Mucosa of rectum (tissue), 2 donors: ENCODE measurements at regions not wholly inside any gene's neighbourhood (a gene's known extent, or its start where the extent isn't known, plus 50 kb on each side); places are given as distances from the start of the nearest gene placed in this dataset.
A peak's percentile ranks its signal among the peaks of the same experiment; 100 is the strongest.
"Not testable (repeated sequence)": the region's sequence is repeated elsewhere in the genome, so short reads cannot be mapped to it uniquely, and the experiment has no call there.

Source experiments
- H3K27ac ChIP-seq, 2 donors: one replicate each; pipeline ENCODE4 v1.7.0; 2013; ENCODE audit warnings: inconsistent platforms in 2 of 2, low read depth in 2 of 2, low read length in 2 of 2
- H3K27me3 ChIP-seq, 2 donors: one replicate each; pipeline ENCODE4 v1.7.0; 2013; ENCODE audit warnings: low read length in 2 of 2; ENCODE audit not compliant: control insufficient read depth in 2 of 2, insufficient read depth in 2 of 2
- H3K36me3 ChIP-seq, 2 donors: one replicate each; pipeline ENCODE4 v1.7.0; 2013; ENCODE audit warnings: low read length in 2 of 2; ENCODE audit not compliant: control insufficient read depth in 2 of 2, insufficient read depth in 2 of 2
- H3K4me1 ChIP-seq, 2 donors: one replicate each; pipeline ENCODE4 v1.7.0; 2013; ENCODE audit warnings: low read length in 2 of 2, mild to moderate bottlenecking in 1 of 2; ENCODE audit not compliant: control insufficient read depth in 2 of 2, insufficient read depth in 2 of 2
- H3K4me3 ChIP-seq, 2 donors: one replicate each; pipeline ENCODE4 v1.7.0; 2013; ENCODE audit warnings: low read length in 2 of 2
- H3K9ac ChIP-seq, 2 donors: one replicate each; pipeline ENCODE4 v1.7.0; 2013; ENCODE audit warnings: low read length in 2 of 2, low read depth in 1 of 2, mild to moderate bottlenecking in 1 of 2
- H3K9me3 ChIP-seq, 2 donors: one replicate each; pipeline ENCODE4 v1.7.0; 2013; ENCODE audit warnings: low read length in 2 of 2; ENCODE audit not compliant: control insufficient read depth in 2 of 2
- donor health status: healthy.
- donor health status: Normal muscosa, but diverticular disease.

- not testable (repeated sequence) for H3K4me1 ChIP-seq, H3K4me3 ChIP-seq, H3K27me3 ChIP-seq, H3K36me3 ChIP-seq, H3K9me3 ChIP-seq, H3K9ac ChIP-seq, H3K27ac ChIP-seq
Observed at GRCh38 chr4:68720723-68721122, 50.3 kb upstream of the UGT2B15 start.

GRCh38 chr4:68724426-68724825 lies 54.0 kb upstream of the UGT2B15 start:
- Histone ChIP-seq H3K27ac (no peak overlapping the region), H3K27me3 (no peaks in the 10 kb centered on the region), H3K36me3 (no peaks in the 10 kb centered on the region), H3K9me3 (no peaks in the 10 kb centered on the region), H3K9ac (no peak overlapping the region), H3K4me1 (peaks cover 2 to 7% of the 10 kb centered on the region in 2 donors), H3K4me3 (no peak overlapping the region)

GRCh38 chr4:68724922-68725321 lies 54.5 kb upstream of the UGT2B15 start:
- no peaks in the 10 kb centered on the region for H3K36me3 ChIP-seq
- peak overlapping the region in 1 of 2 donors; percentile 5 for H3K4me3 ChIP-seq
- no peaks in the 10 kb centered on the region for H3K27me3 ChIP-seq
- H3K4me1 ChIP-seq, result peaks cover 2 to 7% of the 10 kb centered on the region in 2 donors
- H3K27ac ChIP-seq, result no peak overlapping the region
- no peak overlapping the region for H3K9ac ChIP-seq
- no peaks in the 10 kb centered on the region for H3K9me3 ChIP-seq

- Histone ChIP-seq H3K9me3 (peaks cover 0 to 4% of the 10 kb centered on the region in 2 donors), H3K27ac (peak overlapping the region; percentile 71), H3K9ac (peak overlapping the region in 1 of 2 donors; percentile 31), H3K27me3 (no peaks in the 10 kb centered on the region), H3K36me3 (no peaks in the 10 kb centered on the region), H3K4me1 (peaks cover 13 to 25% of the 10 kb centered on the region in 2 donors), H3K4me3 (peak overlapping the region in 1 of 2 donors; percentile 48)
Observed at GRCh38 chr4:68732653-68733466, 62.4 kb upstream of the UGT2B15 start.

GRCh38 chr4:68734095-68734494 lies 63.6 kb upstream of the UGT2B15 start:
- no peaks in the 10 kb centered on the region for H3K36me3 ChIP-seq
- H3K4me1 ChIP-seq, result peaks cover 13 to 25% of the 10 kb centered on the region in 2 donors
- peaks cover 0 to 4% of the 10 kb centered on the region in 2 donors for H3K9me3 ChIP-seq
- H3K27me3 ChIP-seq, result no peaks in the 10 kb centered on the region
- peak overlapping the region in 1 of 2 donors; percentile 36 for H3K9ac ChIP-seq
- peak overlapping the region; percentile 71 for H3K27ac ChIP-seq
- H3K4me3 ChIP-seq, result peak overlapping the region in 1 of 2 donors; percentile 38

- Histone ChIP-seq H3K27me3 (no peaks in the 10 kb centered on the region), H3K27ac (peak overlapping the region; percentile 43 to 71), H3K9ac (no peak overlapping the region), H3K4me1 (peaks cover 13 to 25% of the 10 kb centered on the region in 2 donors), H3K36me3 (no peaks in the 10 kb centered on the region), H3K4me3 (peak overlapping the region in 1 of 2 donors; percentile 28), H3K9me3 (peaks cover 0 to 4% of the 10 kb centered on the region in 2 donors)
Observed at GRCh38 chr4:68735106-68735505, 64.7 kb upstream of the UGT2B15 start.

GRCh38 chr4:68736813-68737212 lies 66.4 kb upstream of the UGT2B15 start:
- peaks cover 13 to 25% of the 10 kb centered on the region in 2 donors for H3K4me1 ChIP-seq
- H3K36me3 ChIP-seq, result no peaks in the 10 kb centered on the region
- no peak overlapping the region for H3K4me3 ChIP-seq
- H3K9me3 ChIP-seq, result no peaks in the 10 kb centered on the region
- H3K27me3 ChIP-seq, result no peaks in the 10 kb centered on the region
- H3K9ac ChIP-seq, result no peak overlapping the region
- no peak overlapping the region for H3K27ac ChIP-seq

- no peaks in the 10 kb centered on the region for H3K36me3 ChIP-seq
- H3K4me3 ChIP-seq, result no peak overlapping the region
- H3K4me1 ChIP-seq, result peaks cover 13 to 24% of the 10 kb centered on the region in 2 donors
- no peak overlapping the region for H3K27ac ChIP-seq
- peaks cover 0 to 5% of the 10 kb centered on the region in 2 donors for H3K9me3 ChIP-seq
- H3K27me3 ChIP-seq, result no peaks in the 10 kb centered on the region
- no peak overlapping the region for H3K9ac ChIP-seq
Observed at GRCh38 chr4:68738036-68738435, 67.6 kb upstream of the UGT2B15 start.

GRCh38 chr4:68744368-68744767 lies 71.4 kb upstream of the UGT2B10 start:
- H3K36me3 ChIP-seq, result no peaks in the 10 kb centered on the region
- no peak overlapping the region for H3K9ac ChIP-seq
- peak overlapping the region in 1 of 2 donors; percentile 10 for H3K4me3 ChIP-seq
- H3K27me3 ChIP-seq, result no peaks in the 10 kb centered on the region
- peak overlapping the region; percentile 58 to 60 for H3K27ac ChIP-seq
- H3K4me1 ChIP-seq, result peaks cover 14 to 23% of the 10 kb centered on the region in 2 donors
- peaks cover 0 to 5% of the 10 kb centered on the region in 2 donors for H3K9me3 ChIP-seq

- H3K9ac ChIP-seq, result no peak overlapping the region
- H3K36me3 ChIP-seq, result no peaks in the 10 kb centered on the region
- H3K4me3 ChIP-seq, result peak overlapping the region; percentile 23 to 28
- H3K9me3 ChIP-seq, result no peaks in the 10 kb centered on the region
- peaks cover 14 to 27% of the 10 kb centered on the region in 2 donors for H3K4me1 ChIP-seq
- H3K27me3 ChIP-seq, result no peaks in the 10 kb centered on the region
- peak overlapping the region; percentile 52 to 66 for H3K27ac ChIP-seq
Observed at GRCh38 chr4:68748181-68748991, 67.4 kb upstream of the UGT2B10 start.
